SK-N-SH (cell line): ENCODE measurements at regions not wholly inside any gene's neighbourhood (a gene's known extent, or its start where the extent isn't known, plus 50 kb on each side); places are given as distances from the start of the nearest gene placed in this dataset.

Experiments used
- CTCF ChIA-PET: fragments of 300-600, 350-600 bp; formaldehyde crosslinking; extraction: SDS; loops from one replicate; lab custom pipeline; 2021; lab: Yijun Ruan, JAX
- POLR2A ChIA-PET: fragments of 350-600 bp; sonication (Branson Sonifier 250); formaldehyde crosslinking; extraction: SDS; loops from one replicate; lab custom pipeline; 2020; ENCODE audit warnings: antibody characterized with exemption, inconsistent platforms; lab: Yijun Ruan, JAX
- DNase-seq: peaks from one replicate; pipeline ENCODE4 v3.0.0; 2012
- H2AFZ ChIP-seq: fragments of 200-600 bp; sonication (generic); 2 replicates; pipeline ENCODE4 v1.8.1; 2016; ENCODE audit warnings: antibody characterized with exemption, mild to moderate bottlenecking, low read depth
- H3F3A ChIP-seq: fragments of 200-600 bp; sonication (generic); replicated peaks from 2 replicates; pipeline ENCODE3; 2016; ENCODE audit warnings: antibody characterized with exemption, mild to moderate bottlenecking; ENCODE audit not compliant: insufficient read depth
- H3K27ac ChIP-seq, 2 experiments: fragments of 200-500 bp in 1 of 2; fragments of 200-600 bp in 1 of 2; sonication (Bioruptor generic) in 1 of 2; sonication (generic), shearing (Covaris generic) in 1 of 2; 2 replicates each; pipeline versions ENCODE4 v1.5.1 to v1.6.1; 2014 to 2016; ENCODE audit warnings: low read depth in 2 of 2, inconsistent platforms in 1 of 2, low read length in 1 of 2, mild to moderate bottlenecking in 1 of 2, mixed read lengths in 1 of 2
- H3K27me3 ChIP-seq: fragments of 200-600 bp; sonication (generic), shearing (Covaris generic); 2 replicates; pipeline ENCODE4 v1.6.1; 2016; ENCODE audit warnings: mixed run types; ENCODE audit not compliant: insufficient read depth
- H3K36me3 ChIP-seq, 2 experiments: fragments of 200-500 bp in 1 of 2; fragments of 200-600 bp in 1 of 2; sonication (Bioruptor generic) in 1 of 2; sonication (generic) in 1 of 2; replicated peaks in 1 of 2; 2 replicates each; pipeline versions ENCODE3 to v1.5.1; 2014 to 2016; ENCODE audit warnings: low read length in 1 of 2, mild to moderate bottlenecking in 1 of 2; ENCODE audit not compliant: insufficient read depth in 2 of 2, control insufficient read depth in 1 of 2
- H3K4me1 ChIP-seq, 2 experiments: fragments of 200-500 bp in 1 of 2; fragments of 200-600 bp in 1 of 2; sonication (Bioruptor generic) in 1 of 2; sonication (generic), shearing (Covaris generic) in 1 of 2; 2 replicates each; pipeline versions ENCODE4 v1.5.1 to v1.6.1; 2014 to 2016; ENCODE audit warnings: low read depth in 1 of 2, low read length in 1 of 2, mixed run types in 1 of 2; ENCODE audit not compliant: insufficient read depth in 2 of 2, control insufficient read depth in 1 of 2
- H3K4me2 ChIP-seq: fragments of 200-600 bp; sonication (generic), shearing (Covaris generic); 2 replicates; pipeline ENCODE4 v1.6.1; 2017; ENCODE audit warnings: mixed run types
- H3K4me3 ChIP-seq, 2 experiments: fragments of 200-500 bp in 1 of 2; fragments of 200-600 bp in 1 of 2; sonication (Bioruptor generic) in 1 of 2; sonication (generic), shearing (Covaris generic) in 1 of 2; 2 replicates each; pipeline versions ENCODE4 v1.5.1 to v1.8.1; 2014 to 2016; ENCODE audit warnings: low read depth in 2 of 2, inconsistent platforms in 1 of 2, low read length in 1 of 2, mild to moderate bottlenecking in 1 of 2, mixed read lengths in 1 of 2, moderate library complexity in 1 of 2
- H3K79me2 ChIP-seq: fragments of 200-600 bp; sonication (generic); 2 replicates; pipeline ENCODE4 v1.8.1; 2017; ENCODE audit warnings: mild to moderate bottlenecking; ENCODE audit not compliant: insufficient read depth
- H3K9ac ChIP-seq: fragments of 200-600 bp; sonication (generic); 2 replicates; pipeline ENCODE4 v1.6.1; 2017; ENCODE audit warnings: mixed run types
- H3K9me2 ChIP-seq: fragments of 200-600 bp; sonication (generic); 2 replicates; pipeline ENCODE4 v1.6.1; 2017; ENCODE audit warnings: mixed run types
- H3K9me3 ChIP-seq: fragments of 200-600 bp; sonication (generic); 2 replicates; pipeline ENCODE4 v1.6.1; 2017; ENCODE audit warnings: mixed run types, mild to moderate bottlenecking, moderate library complexity
- H4K20me1 ChIP-seq: fragments of 200-600 bp; sonication (generic); 2 replicates; pipeline ENCODE4 v1.6.1; 2017; ENCODE audit warnings: mild to moderate bottlenecking, mixed run types; ENCODE audit not compliant: insufficient read depth
- CHD2 ChIP-seq: fragments of 150-350 bp; IDR thresholded peaks from 2 replicates; pipeline ENCODE4 v1.6.1; 2018; ENCODE audit warnings: low read length; ENCODE audit not compliant: partially characterized antibody
- FOSL2 ChIP-seq: IDR thresholded peaks from 2 replicates; pipeline ENCODE4 v1.4.0; 2012; ENCODE audit warnings: low read depth, mild to moderate bottlenecking, moderate library complexity, borderline replicate concordance
- MXI1 ChIP-seq: IDR thresholded peaks from 2 replicates; pipeline ENCODE4 v1.6.1; 2012; ENCODE audit warnings: mild to moderate bottlenecking, low read depth, low read length, improper control_type of control experiment
- POLR2AphosphoS5 ChIP-seq: IDR thresholded peaks from 2 replicates; pipeline ENCODE4 v1.6.1; 2012; ENCODE audit warnings: low read depth, low read length
- SIN3A ChIP-seq: IDR thresholded peaks from 2 replicates; pipeline ENCODE4 v1.6.1; 2012; ENCODE audit warnings: low read depth, mild to moderate bottlenecking, low read length, moderate library complexity, borderline replicate concordance
- TAF1 ChIP-seq: IDR thresholded peaks from 2 replicates; pipeline ENCODE4 v1.6.1; 2012; ENCODE audit warnings: low read depth, mild to moderate bottlenecking, low read length, moderate library complexity, borderline replicate concordance
- TCF12 ChIP-seq: IDR thresholded peaks from 2 replicates; pipeline ENCODE4 v1.4.0; 2012
- TEAD4 ChIP-seq: IDR thresholded peaks from 2 replicates; pipeline ENCODE4 v1.4.0; 2012; ENCODE audit warnings: mild to moderate bottlenecking, borderline replicate concordance; ENCODE audit not compliant: insufficient read depth
- WGBS: methylation state at CpG from one replicate; pipeline ENCODE4 v1.1.6; 2017; ENCODE audit warnings: low lambda C conversion rate; 5-methylcytosine and 5-hydroxymethylcytosine counted together
- TF ChIP-seq, protein P1 (sequence below): fragments of 200-600 bp; sonication (generic); IDR thresholded peaks from 2 replicates; pipeline ENCODE4 v1.6.1; 2017; ENCODE audit warnings: antibody characterized with exemption, mild to moderate bottlenecking, moderate library complexity

DNA sequence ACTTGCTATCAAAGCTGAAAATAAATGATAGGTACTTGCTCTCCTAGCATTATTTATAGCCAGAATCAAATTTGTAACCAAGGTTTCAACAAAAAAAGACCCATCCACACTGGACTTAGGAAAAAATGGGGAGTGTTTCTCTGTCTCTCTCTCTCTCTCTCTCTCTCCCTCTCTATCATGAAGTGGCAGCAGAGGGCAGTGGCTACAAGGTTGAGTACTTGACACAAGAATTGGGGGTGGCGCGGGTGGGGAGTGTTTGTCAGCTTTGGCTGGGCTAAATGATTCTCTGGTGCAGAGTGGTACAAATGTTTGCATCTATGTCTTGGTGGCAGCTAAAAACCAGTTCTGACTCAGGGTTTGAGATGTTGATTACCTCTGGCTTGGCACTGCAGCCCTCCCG lies 85.0 kb downstream of the RBM43 start:
- no peaks in the 10 kb centered on the region for H3K9me3 ChIP-seq
- no peaks in the 10 kb centered on the region for H3K9me2 ChIP-seq
- CTCF ChIA-PET, result interaction anchor here (0.7 kb wide), 1 partner anchor 30 kb away, joined by 3 read pairs; no protein-coding TSS in a partner anchor
- no peak overlapping the region for H3K4me3 ChIP-seq
- H3K4me2 ChIP-seq, result no peak overlapping the region
- H3F3A ChIP-seq, result no peaks in the 10 kb centered on the region
- TF ChIP-seq, protein P1, sequence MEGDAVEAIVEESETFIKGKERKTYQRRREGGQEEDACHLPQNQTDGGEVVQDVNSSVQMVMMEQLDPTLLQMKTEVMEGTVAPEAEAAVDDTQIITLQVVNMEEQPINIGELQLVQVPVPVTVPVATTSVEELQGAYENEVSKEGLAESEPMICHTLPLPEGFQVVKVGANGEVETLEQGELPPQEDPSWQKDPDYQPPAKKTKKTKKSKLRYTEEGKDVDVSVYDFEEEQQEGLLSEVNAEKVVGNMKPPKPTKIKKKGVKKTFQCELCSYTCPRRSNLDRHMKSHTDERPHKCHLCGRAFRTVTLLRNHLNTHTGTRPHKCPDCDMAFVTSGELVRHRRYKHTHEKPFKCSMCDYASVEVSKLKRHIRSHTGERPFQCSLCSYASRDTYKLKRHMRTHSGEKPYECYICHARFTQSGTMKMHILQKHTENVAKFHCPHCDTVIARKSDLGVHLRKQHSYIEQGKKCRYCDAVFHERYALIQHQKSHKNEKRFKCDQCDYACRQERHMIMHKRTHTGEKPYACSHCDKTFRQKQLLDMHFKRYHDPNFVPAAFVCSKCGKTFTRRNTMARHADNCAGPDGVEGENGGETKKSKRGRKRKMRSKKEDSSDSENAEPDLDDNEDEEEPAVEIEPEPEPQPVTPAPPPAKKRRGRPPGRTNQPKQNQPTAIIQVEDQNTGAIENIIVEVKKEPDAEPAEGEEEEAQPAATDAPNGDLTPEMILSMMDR, result 0 out of 2 replicates have a peak, but pooled peaks have one; percentile 14
- TF ChIP-seq SIN3A, result no peak
- H2AFZ ChIP-seq, result no peak overlapping the region
- H4K20me1 ChIP-seq, result no peaks in the 10 kb centered on the region
- no peaks in the 10 kb centered on the region for H3K36me3 ChIP-seq
- H3K9ac ChIP-seq, result no peak overlapping the region
- no peaks in the 10 kb centered on the region for H3K4me1 ChIP-seq
- peaks cover 9% of the 10 kb centered on the region for H3K27me3 ChIP-seq
- WGBS, result 79% methylated on average over 3 of the region's 3 CpGs
- H3K79me2 ChIP-seq, result no peaks in the 10 kb centered on the region
- DNase-seq, result no peak
- no peak overlapping the region for H3K27ac ChIP-seq
- POLR2A ChIA-PET, result no interaction called here

DNA sequence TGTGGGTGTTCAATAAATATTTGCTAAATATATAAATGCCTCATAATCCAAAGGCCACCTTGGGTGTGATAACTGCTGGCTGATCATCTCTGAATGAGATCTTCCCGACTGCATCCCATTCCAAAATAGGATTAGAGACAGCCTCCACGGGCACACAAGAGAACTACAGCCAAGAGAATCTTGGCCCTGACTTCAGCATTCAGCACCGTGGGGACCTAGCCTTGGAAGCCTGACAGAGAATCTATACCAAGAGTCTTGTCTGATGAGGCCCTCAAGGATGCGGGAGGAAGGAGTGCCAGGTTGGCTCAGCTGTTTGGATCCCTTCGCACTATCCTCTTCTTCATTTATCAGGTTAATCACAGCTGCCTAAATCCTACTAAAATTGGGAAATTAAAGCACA lies 85.8 kb downstream of the RBM43 start:
- H3K4me3 ChIP-seq, result no peak overlapping the region
- H3K9ac ChIP-seq, result no peak overlapping the region
- no peak overlapping the region for H3K4me2 ChIP-seq
- no peaks in the 10 kb centered on the region for H3K9me3 ChIP-seq
- no peaks in the 10 kb centered on the region for H3F3A ChIP-seq
- H3K9me2 ChIP-seq, result no peaks in the 10 kb centered on the region
- H3K4me1 ChIP-seq, result no peaks in the 10 kb centered on the region; a peak in 1 of 4 replicates
- no peak for DNase-seq
- TF ChIP-seq SIN3A (no peak), TAF1 (no peak), CHD2 (no peak)
- H3K79me2 ChIP-seq, result no peaks in the 10 kb centered on the region
- ChIA-PET CTCF (interaction anchor here (0.7 kb wide), 1 partner anchor 29 kb away, joined by 3 read pairs; no protein-coding TSS in a partner anchor), POLR2A (no interaction called here)
- no peak overlapping the region for H2AFZ ChIP-seq
- no peaks in the 10 kb centered on the region for H3K36me3 ChIP-seq
- 66% methylated on average over 5 of the region's 5 CpGs for WGBS
- H3K27me3 ChIP-seq, result peaks cover 9% of the 10 kb centered on the region
- H3K27ac ChIP-seq, result no peak overlapping the region
- no peaks in the 10 kb centered on the region for H4K20me1 ChIP-seq

DNA sequence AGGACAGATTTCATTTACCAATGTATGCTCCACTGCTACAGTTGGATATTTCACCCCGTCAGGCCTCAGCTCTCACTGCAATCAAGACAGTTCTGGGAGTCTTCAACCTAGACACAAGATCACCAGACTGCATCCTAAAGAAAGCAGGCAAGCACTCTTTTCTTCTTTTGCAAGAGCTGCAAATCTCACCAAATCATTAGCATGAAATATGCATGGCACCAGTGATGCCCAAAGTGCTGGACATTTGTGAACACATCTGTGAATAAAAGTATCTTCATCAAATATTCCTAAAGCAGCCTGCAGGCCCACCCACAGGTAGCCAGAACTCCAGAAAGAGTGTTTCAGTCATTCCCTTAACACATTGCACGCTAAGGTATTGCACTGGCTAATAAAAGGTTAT lies 87.5 kb downstream of the RBM43 start:
- Histone ChIP-seq H3K9ac (no peak overlapping the region), H2AFZ (no peak overlapping the region), H3F3A (no peaks in the 10 kb centered on the region), H3K4me3 (no peak overlapping the region), H3K27ac (no peak overlapping the region), H3K79me2 (no peaks in the 10 kb centered on the region), H3K27me3 (peaks cover 9% of the 10 kb centered on the region), H3K36me3 (no peaks in the 10 kb centered on the region), H4K20me1 (no peaks in the 10 kb centered on the region), H3K4me2 (no peak overlapping the region), H3K9me3 (no peaks in the 10 kb centered on the region), H3K4me1 (no peaks in the 10 kb centered on the region; a peak in 1 of 4 replicates), H3K9me2 (no peaks in the 10 kb centered on the region)
- WGBS, result 61% methylated on average over 2 of the region's 2 CpGs
- no peak for TF ChIP-seq TCF12
- TF ChIP-seq TAF1, result no peak
- TF ChIP-seq FOSL2, result no peak
- no peak for TF ChIP-seq POLR2AphosphoS5
- TF ChIP-seq, protein P1, result no peak
- TF ChIP-seq TEAD4, result no peak
- no peak for TF ChIP-seq MXI1
- POLR2A ChIA-PET, result no interaction called here
- no peak for DNase-seq
- CTCF ChIA-PET, result interaction anchor here (0.8 to 1.5 kb wide), 3 partner anchors 11 to 17 kb away, joined by 3 read pairs; no protein-coding TSS in a partner anchor
